SK-N-SH (cell line): ENCODE measurements at regions not wholly inside any gene's neighbourhood (a gene's known extent, or its start where the extent isn't known, plus 50 kb on each side); places are given as distances from the start of the nearest gene placed in this dataset.

ENCODE experiments used
- CTCF ChIA-PET: fragments of 300-600, 350-600 bp; formaldehyde crosslinking; extraction: SDS; loops from one replicate; lab custom pipeline; 2021; lab: Yijun Ruan, JAX
- POLR2A ChIA-PET: fragments of 350-600 bp; sonication (Branson Sonifier 250); formaldehyde crosslinking; extraction: SDS; loops from one replicate; lab custom pipeline; 2020; ENCODE audit warnings: antibody characterized with exemption, inconsistent platforms; lab: Yijun Ruan, JAX
- DNase-seq: peaks from one replicate; pipeline ENCODE4 v3.0.0; 2012
- H2AFZ ChIP-seq: fragments of 200-600 bp; sonication (generic); 2 replicates; pipeline ENCODE4 v1.8.1; 2016; ENCODE audit warnings: antibody characterized with exemption, mild to moderate bottlenecking, low read depth
- H3F3A ChIP-seq: fragments of 200-600 bp; sonication (generic); replicated peaks from 2 replicates; pipeline ENCODE3; 2016; ENCODE audit warnings: antibody characterized with exemption, mild to moderate bottlenecking; ENCODE audit not compliant: insufficient read depth
- H3K27ac ChIP-seq, 2 experiments: fragments of 200-500 bp in 1 of 2; fragments of 200-600 bp in 1 of 2; sonication (Bioruptor generic) in 1 of 2; sonication (generic), shearing (Covaris generic) in 1 of 2; 2 replicates each; pipeline versions ENCODE4 v1.5.1 to v1.6.1; 2014 to 2016; ENCODE audit warnings: low read depth in 2 of 2, inconsistent platforms in 1 of 2, low read length in 1 of 2, mild to moderate bottlenecking in 1 of 2, mixed read lengths in 1 of 2
- H3K27me3 ChIP-seq: fragments of 200-600 bp; sonication (generic), shearing (Covaris generic); 2 replicates; pipeline ENCODE4 v1.6.1; 2016; ENCODE audit warnings: mixed run types; ENCODE audit not compliant: insufficient read depth
- H3K36me3 ChIP-seq, 2 experiments: fragments of 200-500 bp in 1 of 2; fragments of 200-600 bp in 1 of 2; sonication (Bioruptor generic) in 1 of 2; sonication (generic) in 1 of 2; replicated peaks in 1 of 2; 2 replicates each; pipeline versions ENCODE3 to v1.5.1; 2014 to 2016; ENCODE audit warnings: low read length in 1 of 2, mild to moderate bottlenecking in 1 of 2; ENCODE audit not compliant: insufficient read depth in 2 of 2, control insufficient read depth in 1 of 2
- H3K4me1 ChIP-seq, 2 experiments: fragments of 200-500 bp in 1 of 2; fragments of 200-600 bp in 1 of 2; sonication (Bioruptor generic) in 1 of 2; sonication (generic), shearing (Covaris generic) in 1 of 2; 2 replicates each; pipeline versions ENCODE4 v1.5.1 to v1.6.1; 2014 to 2016; ENCODE audit warnings: low read depth in 1 of 2, low read length in 1 of 2, mixed run types in 1 of 2; ENCODE audit not compliant: insufficient read depth in 2 of 2, control insufficient read depth in 1 of 2
- H3K4me2 ChIP-seq: fragments of 200-600 bp; sonication (generic), shearing (Covaris generic); 2 replicates; pipeline ENCODE4 v1.6.1; 2017; ENCODE audit warnings: mixed run types
- H3K4me3 ChIP-seq, 2 experiments: fragments of 200-500 bp in 1 of 2; fragments of 200-600 bp in 1 of 2; sonication (Bioruptor generic) in 1 of 2; sonication (generic), shearing (Covaris generic) in 1 of 2; 2 replicates each; pipeline versions ENCODE4 v1.5.1 to v1.8.1; 2014 to 2016; ENCODE audit warnings: low read depth in 2 of 2, inconsistent platforms in 1 of 2, low read length in 1 of 2, mild to moderate bottlenecking in 1 of 2, mixed read lengths in 1 of 2, moderate library complexity in 1 of 2
- H3K79me2 ChIP-seq: fragments of 200-600 bp; sonication (generic); 2 replicates; pipeline ENCODE4 v1.8.1; 2017; ENCODE audit warnings: mild to moderate bottlenecking; ENCODE audit not compliant: insufficient read depth
- H3K9ac ChIP-seq: fragments of 200-600 bp; sonication (generic); 2 replicates; pipeline ENCODE4 v1.6.1; 2017; ENCODE audit warnings: mixed run types
- H3K9me2 ChIP-seq: fragments of 200-600 bp; sonication (generic); 2 replicates; pipeline ENCODE4 v1.6.1; 2017; ENCODE audit warnings: mixed run types
- H3K9me3 ChIP-seq: fragments of 200-600 bp; sonication (generic); 2 replicates; pipeline ENCODE4 v1.6.1; 2017; ENCODE audit warnings: mixed run types, mild to moderate bottlenecking, moderate library complexity
- H4K20me1 ChIP-seq: fragments of 200-600 bp; sonication (generic); 2 replicates; pipeline ENCODE4 v1.6.1; 2017; ENCODE audit warnings: mild to moderate bottlenecking, mixed run types; ENCODE audit not compliant: insufficient read depth
- EP300 ChIP-seq, 2 experiments: IDR thresholded peaks; 2 replicates each; pipeline versions ENCODE4 v1.4.0 to v1.6.1; 2012; ENCODE audit warnings: borderline replicate concordance in 1 of 2, low read depth in 1 of 2, low read length in 1 of 2
- EZH2phosphoT487 ChIP-seq: fragments of 200-600 bp; sonication (generic); IDR thresholded peaks from 2 replicates; pipeline ENCODE4 v1.6.1; 2017; ENCODE audit warnings: low read depth, mixed run types, mild to moderate bottlenecking, antibody characterized with exemption, moderate library complexity, borderline replicate concordance
- FOXJ3 ChIP-seq: sonication (generic); formaldehyde crosslinking; IDR thresholded peaks from 2 replicates; pipeline ENCODE4 v1.5.1; 2020; ENCODE audit warnings: mild to moderate bottlenecking, missing genetic modification reagents
- FOXM1 ChIP-seq: IDR thresholded peaks from 2 replicates; pipeline ENCODE4 v1.4.0; 2012; ENCODE audit warnings: low read depth, mild to moderate bottlenecking
- GABPA ChIP-seq: IDR thresholded peaks from 2 replicates; pipeline ENCODE4 v1.4.0; 2012; ENCODE audit warnings: low read depth, mild to moderate bottlenecking
- MEF2A ChIP-seq: IDR thresholded peaks from 2 replicates; pipeline ENCODE4 v1.4.0; 2012; ENCODE audit warnings: low read depth, borderline replicate concordance
- NRF1 ChIP-seq: IDR thresholded peaks from 2 replicates; pipeline ENCODE4 v1.6.1; 2012; ENCODE audit warnings: low read depth, mild to moderate bottlenecking, low read length
- POLR2AphosphoS5 ChIP-seq: IDR thresholded peaks from 2 replicates; pipeline ENCODE4 v1.6.1; 2012; ENCODE audit warnings: low read depth, low read length
- RFX5 ChIP-seq: IDR thresholded peaks from 2 replicates; pipeline ENCODE4 v1.6.1; 2012; ENCODE audit warnings: mild to moderate bottlenecking, improper control_type of control experiment, low read length
- SIN3A ChIP-seq: IDR thresholded peaks from 2 replicates; pipeline ENCODE4 v1.6.1; 2012; ENCODE audit warnings: low read depth, mild to moderate bottlenecking, low read length, moderate library complexity, borderline replicate concordance
- SMC3 ChIP-seq: IDR thresholded peaks from 2 replicates; pipeline ENCODE4 v1.6.1; 2012; ENCODE audit warnings: low read depth, low read length, improper control_type of control experiment
- TAF1 ChIP-seq: IDR thresholded peaks from 2 replicates; pipeline ENCODE4 v1.6.1; 2012; ENCODE audit warnings: low read depth, mild to moderate bottlenecking, low read length, moderate library complexity, borderline replicate concordance
- TCF12 ChIP-seq: IDR thresholded peaks from 2 replicates; pipeline ENCODE4 v1.4.0; 2012
- TEAD4 ChIP-seq: IDR thresholded peaks from 2 replicates; pipeline ENCODE4 v1.4.0; 2012; ENCODE audit warnings: mild to moderate bottlenecking, borderline replicate concordance; ENCODE audit not compliant: insufficient read depth
- WGBS: methylation state at CpG from one replicate; pipeline ENCODE4 v1.1.6; 2017; ENCODE audit warnings: low lambda C conversion rate; 5-methylcytosine and 5-hydroxymethylcytosine counted together
- TF ChIP-seq, protein P1 (sequence below): IDR thresholded peaks from 2 replicates; pipeline ENCODE4 v1.4.0; 2012; ENCODE audit warnings: low read depth
- TF ChIP-seq, protein P2 (sequence below): IDR thresholded peaks from 2 replicates; pipeline ENCODE4 v1.4.0; 2012; ENCODE audit warnings: low read depth, borderline replicate concordance
- TF ChIP-seq, protein P3 (sequence below): fragments of 200-600 bp; sonication (generic); IDR thresholded peaks from 2 replicates; pipeline ENCODE4 v1.6.1; 2017; ENCODE audit warnings: antibody characterized with exemption, mild to moderate bottlenecking, moderate library complexity
- TF ChIP-seq, protein P4 (sequence below): IDR thresholded peaks from 2 replicates; pipeline ENCODE4 v1.4.0; 2012; ENCODE audit warnings: low read depth, borderline replicate concordance
- TF ChIP-seq, protein P5 (sequence below): fragments of 150-350 bp; IDR thresholded peaks from 2 replicates; pipeline ENCODE4 v1.6.1; 2017; ENCODE audit warnings: antibody characterized with exemption, low read length, low read depth, borderline replicate concordance

DNA sequence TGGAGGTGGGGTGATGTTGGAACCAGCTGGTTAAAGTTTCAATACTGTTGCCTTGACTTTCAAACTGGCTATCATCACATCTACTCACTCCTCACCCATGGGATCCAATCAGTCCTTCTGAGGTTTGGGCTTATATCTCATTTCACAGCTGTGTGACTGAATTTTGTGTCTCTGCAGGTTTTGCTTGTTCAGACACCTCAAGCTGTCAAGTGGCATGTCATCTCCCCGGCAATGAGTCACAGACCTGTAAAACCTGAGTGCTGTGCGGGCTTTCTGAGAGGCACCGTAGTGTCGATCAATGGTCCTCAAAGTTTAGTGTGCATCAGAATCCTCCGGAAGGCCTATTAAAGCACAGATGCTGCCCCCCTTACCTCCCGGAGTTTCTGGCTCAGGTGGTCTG is 86.4 kb upstream of the RORA start:
- Histone ChIP-seq H2AFZ (no peak overlapping the region), H3K36me3 (no peaks in the 10 kb centered on the region), H3K9me2 (no peaks in the 10 kb centered on the region), H3F3A (no peaks in the 10 kb centered on the region), H3K9me3 (no peaks in the 10 kb centered on the region), H3K4me1 (peaks cover 0 to 6% of the 10 kb centered on the region in 2 experiments; a peak in 1 of 4 replicates), H3K79me2 (no peaks in the 10 kb centered on the region), H3K4me3 (no peak overlapping the region), H3K9ac (no peak overlapping the region), H3K27me3 (no peaks in the 10 kb centered on the region), H3K27ac (no peak overlapping the region), H3K4me2 (no peak overlapping the region), H4K20me1 (no peaks in the 10 kb centered on the region)
- ChIA-PET CTCF (no interaction called here), POLR2A (no interaction called here)
- TF ChIP-seq, protein P1, sequence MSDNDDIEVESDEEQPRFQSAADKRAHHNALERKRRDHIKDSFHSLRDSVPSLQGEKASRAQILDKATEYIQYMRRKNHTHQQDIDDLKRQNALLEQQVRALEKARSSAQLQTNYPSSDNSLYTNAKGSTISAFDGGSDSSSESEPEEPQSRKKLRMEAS: no peak
- TF ChIP-seq, protein P2, sequence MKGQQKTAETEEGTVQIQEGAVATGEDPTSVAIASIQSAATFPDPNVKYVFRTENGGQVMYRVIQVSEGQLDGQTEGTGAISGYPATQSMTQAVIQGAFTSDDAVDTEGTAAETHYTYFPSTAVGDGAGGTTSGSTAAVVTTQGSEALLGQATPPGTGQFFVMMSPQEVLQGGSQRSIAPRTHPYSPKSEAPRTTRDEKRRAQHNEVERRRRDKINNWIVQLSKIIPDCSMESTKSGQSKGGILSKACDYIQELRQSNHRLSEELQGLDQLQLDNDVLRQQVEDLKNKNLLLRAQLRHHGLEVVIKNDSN: no peak
- TF ChIP-seq TAF1 (no peak), TEAD4 (no peak), MEF2A (no peak), FOXJ3 (no peak), SIN3A (no peak), EP300 (IDR thresholded peaks at IDR 0.05; ENCODE audit: borderline replicate concordance in 1 of 2, low read depth in 1 of 2, low read length in 1 of 2) (no peak), SMC3 (no peak), GABPA (no peak), NRF1 (no peak), EZH2phosphoT487 (no peak), RFX5 (no peak), TCF12 (no peak), FOXM1 (no peak), POLR2AphosphoS5 (no peak)
- TF ChIP-seq, protein P3, sequence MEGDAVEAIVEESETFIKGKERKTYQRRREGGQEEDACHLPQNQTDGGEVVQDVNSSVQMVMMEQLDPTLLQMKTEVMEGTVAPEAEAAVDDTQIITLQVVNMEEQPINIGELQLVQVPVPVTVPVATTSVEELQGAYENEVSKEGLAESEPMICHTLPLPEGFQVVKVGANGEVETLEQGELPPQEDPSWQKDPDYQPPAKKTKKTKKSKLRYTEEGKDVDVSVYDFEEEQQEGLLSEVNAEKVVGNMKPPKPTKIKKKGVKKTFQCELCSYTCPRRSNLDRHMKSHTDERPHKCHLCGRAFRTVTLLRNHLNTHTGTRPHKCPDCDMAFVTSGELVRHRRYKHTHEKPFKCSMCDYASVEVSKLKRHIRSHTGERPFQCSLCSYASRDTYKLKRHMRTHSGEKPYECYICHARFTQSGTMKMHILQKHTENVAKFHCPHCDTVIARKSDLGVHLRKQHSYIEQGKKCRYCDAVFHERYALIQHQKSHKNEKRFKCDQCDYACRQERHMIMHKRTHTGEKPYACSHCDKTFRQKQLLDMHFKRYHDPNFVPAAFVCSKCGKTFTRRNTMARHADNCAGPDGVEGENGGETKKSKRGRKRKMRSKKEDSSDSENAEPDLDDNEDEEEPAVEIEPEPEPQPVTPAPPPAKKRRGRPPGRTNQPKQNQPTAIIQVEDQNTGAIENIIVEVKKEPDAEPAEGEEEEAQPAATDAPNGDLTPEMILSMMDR: no peak
- TF ChIP-seq, protein P4, sequence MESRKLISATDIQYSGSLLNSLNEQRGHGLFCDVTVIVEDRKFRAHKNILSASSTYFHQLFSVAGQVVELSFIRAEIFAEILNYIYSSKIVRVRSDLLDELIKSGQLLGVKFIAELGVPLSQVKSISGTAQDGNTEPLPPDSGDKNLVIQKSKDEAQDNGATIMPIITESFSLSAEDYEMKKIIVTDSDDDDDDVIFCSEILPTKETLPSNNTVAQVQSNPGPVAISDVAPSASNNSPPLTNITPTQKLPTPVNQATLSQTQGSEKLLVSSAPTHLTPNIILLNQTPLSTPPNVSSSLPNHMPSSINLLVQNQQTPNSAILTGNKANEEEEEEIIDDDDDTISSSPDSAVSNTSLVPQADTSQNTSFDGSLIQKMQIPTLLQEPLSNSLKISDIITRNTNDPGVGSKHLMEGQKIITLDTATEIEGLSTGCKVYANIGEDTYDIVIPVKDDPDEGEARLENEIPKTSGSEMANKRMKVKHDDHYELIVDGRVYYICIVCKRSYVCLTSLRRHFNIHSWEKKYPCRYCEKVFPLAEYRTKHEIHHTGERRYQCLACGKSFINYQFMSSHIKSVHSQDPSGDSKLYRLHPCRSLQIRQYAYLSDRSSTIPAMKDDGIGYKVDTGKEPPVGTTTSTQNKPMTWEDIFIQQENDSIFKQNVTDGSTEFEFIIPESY: no peak
- TF ChIP-seq, protein P5, sequence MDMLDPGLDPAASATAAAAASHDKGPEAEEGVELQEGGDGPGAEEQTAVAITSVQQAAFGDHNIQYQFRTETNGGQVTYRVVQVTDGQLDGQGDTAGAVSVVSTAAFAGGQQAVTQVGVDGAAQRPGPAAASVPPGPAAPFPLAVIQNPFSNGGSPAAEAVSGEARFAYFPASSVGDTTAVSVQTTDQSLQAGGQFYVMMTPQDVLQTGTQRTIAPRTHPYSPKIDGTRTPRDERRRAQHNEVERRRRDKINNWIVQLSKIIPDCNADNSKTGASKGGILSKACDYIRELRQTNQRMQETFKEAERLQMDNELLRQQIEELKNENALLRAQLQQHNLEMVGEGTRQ: no peak
- 64% methylated on average over 6 of the region's 6 CpGs for WGBS
- no peak for DNase-seq
